ENCODE measurements at regions not wholly inside any gene's neighbourhood (a gene's known extent, or its start where the extent isn't known, plus 50 kb on each side); places are given as distances from the start of the nearest gene placed in this dataset.

DNA sequence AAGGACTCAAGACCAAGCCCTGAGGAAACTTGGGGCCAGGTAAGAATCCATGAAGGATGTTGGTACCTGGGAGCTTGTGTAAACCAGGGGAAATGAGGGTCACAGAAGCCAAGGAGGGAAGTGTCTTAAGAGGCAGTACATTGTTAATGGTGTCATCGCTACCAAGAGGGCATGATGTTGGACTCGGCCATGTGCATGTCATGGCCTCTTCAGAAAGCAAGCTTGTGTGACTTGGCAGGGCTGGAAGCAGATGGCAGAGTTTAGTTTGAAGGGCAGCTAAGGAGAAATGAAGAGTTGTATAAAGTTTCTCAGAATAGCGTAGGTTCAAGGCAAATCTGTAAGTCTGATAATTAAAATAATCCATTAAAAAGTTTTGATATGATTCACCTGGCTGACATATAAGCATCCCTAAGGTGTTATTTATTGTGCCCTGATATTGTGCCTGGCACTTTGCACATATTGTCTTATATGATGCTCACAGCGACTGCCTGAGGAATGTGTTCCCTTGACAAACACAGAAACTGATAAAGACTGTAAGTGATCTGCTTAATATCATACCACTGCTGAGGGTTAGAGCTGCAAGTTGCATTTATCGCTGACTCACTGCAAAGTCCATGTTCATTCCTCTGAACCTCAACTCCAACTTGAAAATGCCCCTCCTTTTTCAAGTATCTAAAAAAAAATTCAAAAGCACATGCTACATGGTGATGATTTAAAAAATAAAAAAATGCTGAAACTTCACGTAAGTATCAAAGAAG, 81.3 kb upstream of the PTPN3 start:
- H2AFZ ChIP-seq (ENCODE audit: low read depth, low read length) = no peak overlapping the region
- no peaks in the 10 kb centered on the region for H3K9me3 ChIP-seq (ENCODE audit: low read length)
- no peaks in the 10 kb centered on the region for H3K4me1 ChIP-seq (ENCODE audit: insufficient read depth, low read length)
- no peaks in the 10 kb centered on the region for H3K36me3 ChIP-seq (ENCODE audit: insufficient read depth, low read length)
- no peak overlapping the region for H3K4me3 ChIP-seq (ENCODE audit: low read length)
- H3K27me3 ChIP-seq (ENCODE audit: insufficient read depth, low read length) = no peaks in the 10 kb centered on the region

DNA sequence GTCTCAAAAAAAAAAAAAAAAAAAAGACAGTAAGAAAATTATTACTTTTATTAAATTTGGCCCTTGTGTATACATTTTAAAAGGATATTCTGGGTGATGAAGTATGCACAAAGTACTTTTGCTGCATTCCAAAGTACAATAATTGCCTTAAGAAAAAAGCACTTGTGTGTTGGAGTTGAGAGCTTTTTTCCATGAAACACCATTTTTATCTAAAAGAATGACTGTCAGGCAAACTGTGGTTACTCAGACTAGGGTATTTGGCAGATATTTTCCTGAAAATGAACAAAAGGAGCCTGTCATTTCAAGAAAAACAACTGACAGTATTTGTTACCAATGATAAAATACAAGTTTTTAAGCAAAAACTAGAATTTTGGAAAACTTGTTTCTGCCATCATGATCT, 84.3 kb upstream of the PTPN3 start:
- no peaks in the 10 kb centered on the region for H3K9me3 ChIP-seq (ENCODE audit: low read length)

DNA sequence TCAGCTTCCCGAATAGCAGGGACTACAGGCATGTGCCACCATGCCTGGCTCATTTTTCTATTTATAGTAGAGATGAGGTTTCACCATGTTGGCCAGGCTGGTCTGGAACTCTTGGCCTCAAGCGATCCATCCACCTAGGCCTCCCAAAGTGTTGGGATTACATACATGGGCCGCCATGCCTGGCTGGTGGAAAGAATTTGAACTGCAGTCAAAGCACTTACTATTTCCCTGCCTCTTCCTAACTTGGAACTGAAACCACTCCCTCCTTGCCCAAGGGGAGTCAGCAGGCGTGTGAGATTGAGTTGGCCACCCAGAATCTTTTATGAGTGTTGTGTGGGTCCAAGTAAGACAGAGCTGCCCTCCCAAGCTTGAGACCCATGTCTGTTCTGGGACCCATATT, 86.1 kb upstream of the PTPN3 start:
- H3K36me3 ChIP-seq (ENCODE audit: insufficient read depth, low read length) = no peaks in the 10 kb centered on the region
- H3K4me1 ChIP-seq (ENCODE audit: insufficient read depth, low read length) = no peaks in the 10 kb centered on the region
- no peak overlapping the region for H2AFZ ChIP-seq (ENCODE audit: low read depth, low read length)
- H3K27me3 ChIP-seq (ENCODE audit: insufficient read depth, low read length) = no peaks in the 10 kb centered on the region
- no peak overlapping the region for H3K4me3 ChIP-seq (ENCODE audit: low read length)
- no peaks in the 10 kb centered on the region for H3K9me3 ChIP-seq (ENCODE audit: low read length)

More for the DNA sequence above, 84.3 kb upstream of the PTPN3 start:
- H3K4me1 ChIP-seq (ENCODE audit: insufficient read depth, low read length) = no peaks in the 10 kb centered on the region
- no peaks in the 10 kb centered on the region for H3K27me3 ChIP-seq (ENCODE audit: insufficient read depth, low read length)
- H3K36me3 ChIP-seq (ENCODE audit: insufficient read depth, low read length) = no peaks in the 10 kb centered on the region
- H2AFZ ChIP-seq (ENCODE audit: low read depth, low read length) = no peak overlapping the region
- H3K4me3 ChIP-seq (ENCODE audit: low read length) = no peak overlapping the region

DNA sequence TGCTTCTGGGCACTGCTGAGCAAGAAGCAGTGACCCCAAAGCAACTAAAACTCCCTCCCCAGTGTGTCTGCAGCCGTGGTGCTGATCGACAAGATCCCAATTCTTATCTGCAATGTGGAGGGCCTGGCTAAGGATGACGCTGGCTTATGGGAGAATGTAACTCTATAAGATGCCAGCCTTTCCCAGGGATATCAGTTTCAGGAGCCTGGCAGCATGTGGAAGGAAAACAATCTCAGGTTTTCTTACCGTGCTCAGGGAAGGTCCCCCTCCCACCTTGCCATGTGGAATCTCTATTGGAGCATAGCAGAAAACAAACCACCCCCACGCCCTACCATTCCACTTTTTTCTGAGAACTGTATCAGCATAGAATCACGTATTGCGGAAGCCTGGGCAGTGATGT, 87.7 kb upstream of the PTPN3 start:
- Histone ChIP-seq H3K4me1 (ENCODE audit: insufficient read depth, low read length) (no peaks in the 10 kb centered on the region), H3K4me3 (ENCODE audit: low read length) (no peak overlapping the region), H3K9me3 (ENCODE audit: low read length) (no peaks in the 10 kb centered on the region), H2AFZ (ENCODE audit: low read depth, low read length) (no peak overlapping the region), H3K27me3 (ENCODE audit: insufficient read depth, low read length) (no peaks in the 10 kb centered on the region), H3K36me3 (ENCODE audit: insufficient read depth, low read length) (no peaks in the 10 kb centered on the region)

DNA sequence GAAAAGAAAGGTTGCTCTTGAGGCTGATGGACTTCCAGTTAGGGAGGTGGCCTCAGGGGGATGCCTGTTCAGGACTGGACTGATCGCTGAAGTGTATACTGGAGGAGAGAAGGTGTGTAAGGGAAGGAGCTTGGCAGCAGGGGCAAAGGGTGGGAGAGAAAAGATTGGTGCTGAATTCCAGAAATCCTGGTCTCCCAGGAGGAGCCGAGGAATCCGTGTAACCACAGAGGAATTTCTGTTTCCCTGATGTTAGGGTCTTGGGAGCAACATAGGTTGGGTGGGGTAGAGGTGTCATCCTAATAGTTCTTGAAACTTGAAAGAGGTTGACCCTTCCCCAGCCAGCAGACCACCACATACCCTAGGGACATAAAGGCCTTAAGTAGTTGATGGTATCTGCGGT, 88.9 kb upstream of the PTPN3 start:
- Histone ChIP-seq H3K36me3 (ENCODE audit: insufficient read depth, low read length) (no peaks in the 10 kb centered on the region), H3K27me3 (ENCODE audit: insufficient read depth, low read length) (no peaks in the 10 kb centered on the region), H3K4me3 (ENCODE audit: low read length) (no peak overlapping the region), H3K9me3 (ENCODE audit: low read length) (no peaks in the 10 kb centered on the region), H2AFZ (ENCODE audit: low read depth, low read length) (no peak overlapping the region), H3K4me1 (ENCODE audit: insufficient read depth, low read length) (no peaks in the 10 kb centered on the region)

DNA sequence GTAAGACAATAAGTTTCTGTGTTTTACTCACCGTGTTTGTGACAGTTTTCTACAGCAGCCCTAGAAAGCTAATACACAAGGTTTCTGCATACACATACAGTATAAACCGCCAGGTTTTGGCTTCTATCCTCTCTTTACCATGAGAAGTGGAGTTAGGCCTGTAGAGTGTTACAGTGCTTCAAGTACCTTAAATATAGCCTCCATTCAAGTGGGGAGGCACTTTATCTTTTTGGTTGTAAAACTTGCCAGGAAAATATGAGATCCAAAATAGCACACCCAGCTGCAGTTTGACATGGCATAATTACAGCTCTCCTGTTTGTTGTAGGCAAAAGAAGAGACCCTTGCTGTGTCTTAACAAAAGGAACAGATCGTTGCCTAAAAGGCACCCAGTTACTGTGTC, 90.3 kb upstream of the PTPN3 start:
- Histone ChIP-seq H3K9me3 (ENCODE audit: low read length) (no peaks in the 10 kb centered on the region), H3K36me3 (ENCODE audit: insufficient read depth, low read length) (no peaks in the 10 kb centered on the region), H3K4me3 (ENCODE audit: low read length) (no peak overlapping the region), H3K4me1 (ENCODE audit: insufficient read depth, low read length) (no peaks in the 10 kb centered on the region), H2AFZ (ENCODE audit: low read depth, low read length) (no peak overlapping the region), H3K27me3 (ENCODE audit: insufficient read depth, low read length) (no peaks in the 10 kb centered on the region)

DNA sequence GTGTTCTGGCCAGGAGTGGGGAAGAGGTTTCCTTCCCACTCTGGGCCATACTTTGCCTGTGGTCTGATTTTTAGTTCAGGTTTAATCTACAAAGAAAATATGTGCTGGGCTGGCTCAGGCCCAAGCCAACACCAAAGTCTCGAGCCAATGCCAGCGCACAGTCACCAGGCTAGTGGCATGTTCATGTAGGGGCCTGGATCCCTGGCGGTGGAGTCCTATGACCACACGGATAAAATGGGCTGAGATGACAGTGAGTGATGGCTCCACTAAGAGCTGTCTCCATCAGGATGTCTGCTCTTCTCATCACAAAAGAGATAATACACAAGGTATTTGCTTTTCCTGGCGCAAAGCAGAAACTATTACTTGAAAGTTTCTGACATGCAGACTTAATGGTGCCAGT, 92.9 kb upstream of the PTPN3 start:
- Histone ChIP-seq H3K27me3 (ENCODE audit: insufficient read depth, low read length) (no peaks in the 10 kb centered on the region), H3K4me3 (ENCODE audit: low read length) (no peak overlapping the region)

DNA sequence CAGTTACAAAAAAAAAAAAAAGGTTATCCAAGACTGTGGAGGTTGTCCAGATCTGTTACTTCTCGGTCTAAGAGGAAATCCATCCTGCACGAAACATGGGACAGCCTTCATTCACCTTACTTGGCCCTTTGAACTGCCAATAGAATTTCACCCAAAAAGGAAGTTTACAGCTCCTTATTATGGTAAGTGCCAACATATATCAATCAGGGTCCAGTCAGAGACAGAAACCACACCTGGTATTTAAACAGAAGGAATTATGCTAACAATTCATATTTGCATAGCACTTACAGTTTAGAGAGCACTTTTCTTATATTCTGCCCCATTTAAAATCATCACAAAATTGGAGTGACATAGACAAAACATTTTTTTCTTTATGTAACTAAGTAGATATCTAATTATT, 93.6 kb upstream of the PTPN3 start:
- Histone ChIP-seq H3K4me3 (ENCODE audit: low read length) (no peak overlapping the region), H3K4me1 (ENCODE audit: insufficient read depth, low read length) (no peaks in the 10 kb centered on the region), H3K36me3 (ENCODE audit: insufficient read depth, low read length) (no peaks in the 10 kb centered on the region), H3K9me3 (ENCODE audit: low read length) (no peaks in the 10 kb centered on the region), H2AFZ (ENCODE audit: low read depth, low read length) (no peak overlapping the region), H3K27me3 (ENCODE audit: insufficient read depth, low read length) (no peaks in the 10 kb centered on the region)

More for the DNA sequence above, 92.9 kb upstream of the PTPN3 start:
- no peaks in the 10 kb centered on the region for H3K9me3 ChIP-seq (ENCODE audit: low read length)
- H3K36me3 ChIP-seq (ENCODE audit: insufficient read depth, low read length) = no peaks in the 10 kb centered on the region
- no peaks in the 10 kb centered on the region for H3K4me1 ChIP-seq (ENCODE audit: insufficient read depth, low read length)
- no peak overlapping the region for H2AFZ ChIP-seq (ENCODE audit: low read depth, low read length)

DNA sequence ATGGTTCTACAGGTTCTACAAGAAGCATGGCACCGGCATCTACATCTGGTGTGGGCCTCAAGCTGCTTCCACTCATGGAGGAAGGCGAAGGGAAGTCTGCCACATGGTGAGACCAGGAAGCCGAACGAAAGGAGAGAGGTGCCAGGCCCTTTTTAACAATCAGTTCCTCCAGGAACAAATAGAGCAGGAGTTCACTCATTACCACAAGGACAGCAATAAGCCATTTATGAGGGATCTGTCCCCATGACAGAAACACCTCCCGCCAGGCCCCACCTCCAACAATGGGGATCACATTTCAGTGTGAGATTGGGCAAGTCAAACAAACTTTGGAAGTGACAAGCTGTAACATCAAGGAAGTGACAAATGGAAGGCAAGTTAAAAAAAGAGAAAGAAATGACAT, 95.5 kb upstream of the PTPN3 start:
- Histone ChIP-seq H2AFZ (ENCODE audit: low read depth, low read length) (no peak overlapping the region), H3K36me3 (ENCODE audit: insufficient read depth, low read length) (no peaks in the 10 kb centered on the region), H3K27me3 (ENCODE audit: insufficient read depth, low read length) (no peaks in the 10 kb centered on the region), H3K4me1 (ENCODE audit: insufficient read depth, low read length) (no peaks in the 10 kb centered on the region), H3K9me3 (ENCODE audit: low read length) (no peaks in the 10 kb centered on the region), H3K4me3 (ENCODE audit: low read length) (no peak overlapping the region)

DNA sequence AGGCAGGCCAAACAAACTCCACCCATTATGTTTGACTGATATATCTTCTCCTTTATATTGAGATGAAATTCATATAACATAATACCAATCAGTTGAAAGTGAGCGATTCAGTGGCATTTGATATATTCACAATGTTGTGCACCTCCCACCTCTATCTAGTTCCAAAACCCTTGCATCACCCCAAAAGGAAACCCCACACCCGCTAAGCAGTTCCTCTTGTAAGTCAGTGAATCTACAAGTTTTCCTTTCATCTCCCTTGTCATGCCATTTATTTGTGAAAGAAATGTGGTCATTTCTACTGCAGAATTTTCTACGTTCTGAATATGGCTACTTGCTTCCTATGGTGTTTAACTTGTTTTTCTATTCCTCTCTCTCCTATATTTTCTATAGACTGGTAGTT, 99.4 kb upstream of the PTPN3 start:
- no peaks in the 10 kb centered on the region for H3K4me1 ChIP-seq (ENCODE audit: insufficient read depth, low read length)
- no peak overlapping the region for H2AFZ ChIP-seq (ENCODE audit: low read depth, low read length)
- H3K27me3 ChIP-seq (ENCODE audit: insufficient read depth, low read length) = no peaks in the 10 kb centered on the region
- no peaks in the 10 kb centered on the region for H3K36me3 ChIP-seq (ENCODE audit: insufficient read depth, low read length)
- H3K9me3 ChIP-seq (ENCODE audit: low read length) = no peaks in the 10 kb centered on the region
- H3K4me3 ChIP-seq (ENCODE audit: low read length) = no peak overlapping the region

DNA sequence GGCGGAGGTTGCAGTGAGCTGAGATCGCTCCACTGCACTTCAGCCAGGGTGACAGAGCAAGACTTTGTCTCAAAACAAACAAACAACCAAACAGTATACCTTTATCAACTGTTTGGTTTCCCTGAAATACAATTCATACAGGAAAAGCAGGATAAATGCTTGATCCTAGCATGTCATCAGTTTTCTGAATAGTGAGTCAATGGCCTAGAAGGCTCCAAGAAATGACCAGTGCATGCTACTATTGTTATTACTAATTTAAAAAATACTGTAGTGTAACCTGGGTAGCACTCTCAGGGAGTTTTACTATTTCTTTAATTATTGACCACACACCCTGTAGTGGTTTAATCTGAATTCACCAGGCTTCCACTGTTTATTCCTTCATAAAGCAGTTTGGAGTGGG, 101.0 kb upstream of the PTPN3 start:
- Histone ChIP-seq H2AFZ (ENCODE audit: low read depth, low read length) (no peak overlapping the region), H3K27me3 (ENCODE audit: insufficient read depth, low read length) (no peaks in the 10 kb centered on the region), H3K4me1 (ENCODE audit: insufficient read depth, low read length) (no peaks in the 10 kb centered on the region), H3K4me3 (ENCODE audit: low read length) (no peak overlapping the region), H3K36me3 (ENCODE audit: insufficient read depth, low read length) (no peaks in the 10 kb centered on the region), H3K9me3 (ENCODE audit: low read length) (no peaks in the 10 kb centered on the region)

DNA sequence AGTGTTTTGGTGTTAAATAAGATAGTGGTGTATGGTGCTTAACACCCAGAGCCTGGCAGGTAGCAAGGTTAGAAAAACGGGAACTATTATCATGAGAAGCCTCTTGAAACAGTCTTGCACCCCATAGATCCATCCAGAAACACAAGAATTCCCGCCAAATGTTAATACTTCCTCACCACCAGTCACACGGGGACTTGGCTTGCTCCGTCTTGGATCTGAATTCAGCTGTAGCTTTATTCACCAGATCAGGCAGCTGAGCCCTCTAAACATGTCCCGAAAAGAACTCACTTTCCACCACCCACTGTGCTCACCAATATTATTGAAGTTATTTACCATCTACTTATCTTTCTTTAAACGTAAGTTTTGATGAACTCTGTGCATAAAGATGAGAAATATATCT, 101.6 kb upstream of the PTPN3 start:
- Histone ChIP-seq H3K4me3 (ENCODE audit: low read length) (no peak overlapping the region), H3K9me3 (ENCODE audit: low read length) (no peaks in the 10 kb centered on the region), H3K27me3 (ENCODE audit: insufficient read depth, low read length) (no peaks in the 10 kb centered on the region), H2AFZ (ENCODE audit: low read depth, low read length) (no peak overlapping the region), H3K4me1 (ENCODE audit: insufficient read depth, low read length) (no peaks in the 10 kb centered on the region), H3K36me3 (ENCODE audit: insufficient read depth, low read length) (no peaks in the 10 kb centered on the region)

DNA sequence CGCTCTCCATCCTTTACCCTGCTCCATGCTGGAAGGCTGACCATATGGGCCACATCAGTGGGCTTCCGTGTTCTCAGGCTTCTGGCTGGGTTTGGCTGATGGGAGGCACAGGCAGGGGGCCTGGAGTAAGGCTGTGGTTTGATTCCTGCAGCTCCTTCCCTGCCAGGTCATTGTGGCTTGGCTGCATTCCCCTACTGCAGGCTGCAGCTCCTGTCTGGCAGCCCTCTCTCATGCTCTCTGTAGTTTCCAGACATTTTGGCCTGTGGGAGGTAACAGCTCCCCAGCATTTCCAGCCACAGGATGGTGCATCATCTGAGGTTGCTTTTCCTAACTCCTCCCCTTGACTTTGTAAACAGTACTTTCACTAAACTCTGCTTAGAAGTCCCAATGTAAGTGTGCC, 102.0 kb upstream of the PTPN3 start:
- Histone ChIP-seq H3K9me3 (ENCODE audit: low read length) (no peaks in the 10 kb centered on the region), H3K27me3 (ENCODE audit: insufficient read depth, low read length) (no peaks in the 10 kb centered on the region), H2AFZ (ENCODE audit: low read depth, low read length) (no peak overlapping the region), H3K4me1 (ENCODE audit: insufficient read depth, low read length) (no peaks in the 10 kb centered on the region), H3K36me3 (ENCODE audit: insufficient read depth, low read length) (no peaks in the 10 kb centered on the region), H3K4me3 (ENCODE audit: low read length) (no peak overlapping the region)

DNA sequence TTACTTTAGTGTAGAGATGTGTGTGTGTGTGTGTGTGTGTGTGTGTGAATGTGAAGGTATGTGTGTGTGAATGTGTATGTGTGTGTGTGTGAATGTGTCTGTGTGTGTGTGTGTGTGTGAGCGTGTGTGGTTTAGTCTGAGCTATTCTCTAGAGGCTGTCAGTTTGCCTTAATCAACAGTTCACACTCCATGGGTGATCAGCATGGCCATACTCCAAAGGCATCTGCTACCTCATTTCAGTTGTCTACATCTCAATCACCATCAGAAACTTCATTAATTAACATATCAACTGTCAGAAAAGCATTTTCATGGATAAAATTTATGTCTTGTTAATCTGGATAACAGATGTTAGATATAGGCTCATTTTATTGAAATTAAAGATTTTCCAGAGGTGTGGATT, 103.1 kb upstream of the PTPN3 start:
- Histone ChIP-seq H3K27me3 (ENCODE audit: insufficient read depth, low read length) (no peaks in the 10 kb centered on the region), H3K9me3 (ENCODE audit: low read length) (no peaks in the 10 kb centered on the region), H3K4me3 (ENCODE audit: low read length) (no peak overlapping the region), H3K36me3 (ENCODE audit: insufficient read depth, low read length) (no peaks in the 10 kb centered on the region), H3K4me1 (ENCODE audit: insufficient read depth, low read length) (no peaks in the 10 kb centered on the region), H2AFZ (ENCODE audit: low read depth, low read length) (no peak overlapping the region)

Measured in neuron (in vitro differentiated cells).